ENCODE measurements at regions not wholly inside any gene's neighbourhood (a gene's known extent, or its start where the extent isn't known, plus 50 kb on each side); places are given as distances from the start of the nearest gene placed in this dataset.

- Histone ChIP-seq H3K4me1 (ENCODE audit: control insufficient read depth in 2 of 2, insufficient read depth in 1 of 2, low read depth in 1 of 2, low read length in 2 of 2) (no peaks in the 10 kb centered on the region), H3K4me2 (ENCODE audit: insufficient read depth, low read length, poor library complexity, severe bottlenecking) (no peak overlapping the region), H3K27me3 (ENCODE audit: control insufficient read depth in 3 of 3, insufficient read depth in 3 of 3, low read depth in 1 of 3, low read length in 3 of 3) (peaks cover 0 to 17% (median 0%) of the 10 kb centered on the region in 3 experiments), H3K23ac (ENCODE audit: low read depth, low read length, poor library complexity) (no peak overlapping the region), H2BK5ac (ENCODE audit: low read length) (no peak overlapping the region), H3K18ac (ENCODE audit: low read length) (no peak overlapping the region), H2BK120ac (ENCODE audit: low read depth, low read length) (no peak overlapping the region), H2BK12ac (ENCODE audit: low read length) (no peak overlapping the region), H4K8ac (ENCODE audit: low read depth, low read length) (no peak overlapping the region), H3K9me3 (replicated peaks in 1 of 2; ENCODE audit: control insufficient read depth in 2 of 2, insufficient read depth in 1 of 2, low read depth in 1 of 2, low read length in 2 of 2) (no peaks in the 10 kb centered on the region), H3K9ac (ENCODE audit: low read depth, low read length, poor library complexity) (no peak overlapping the region), H4K91ac (ENCODE audit: low read depth, low read length, poor library complexity) (no peak overlapping the region), H3K4ac (ENCODE audit: low read length) (no peak overlapping the region), H2AK5ac (ENCODE audit: low read depth, low read length) (no peak overlapping the region), H3K79me1 (ENCODE audit: low read depth, low read length) (no peaks in the 10 kb centered on the region), H2BK15ac (ENCODE audit: low read length) (no peak overlapping the region), H2AFZ (ENCODE audit: low read length) (no peak overlapping the region), H3K36me3 (replicated peaks in 1 of 2; ENCODE audit: control insufficient read depth in 2 of 2, insufficient read depth in 2 of 2, low read length in 2 of 2) (no peaks in the 10 kb centered on the region), H3K4me3 (ENCODE audit: low read length in 2 of 2) (no peak overlapping the region), H3K14ac (ENCODE audit: low read length) (no peak overlapping the region), H3K27ac (replicated peaks; ENCODE audit: low read length) (no peak overlapping the region)
- no peak for DNase-seq (ENCODE audit: low spot score)
- no CpG with 5 or more reads among the region's 1 CpG for WGBS, 2 donors (ENCODE audit: extremely low coverage in 2 of 2, insufficient read length in 2 of 2, insufficient replicate concordance in 1 of 2)
Measured at GRCh38 chr1:94306521-94306920, 69.1 kb upstream of the ARHGAP29 start.

DNA sequence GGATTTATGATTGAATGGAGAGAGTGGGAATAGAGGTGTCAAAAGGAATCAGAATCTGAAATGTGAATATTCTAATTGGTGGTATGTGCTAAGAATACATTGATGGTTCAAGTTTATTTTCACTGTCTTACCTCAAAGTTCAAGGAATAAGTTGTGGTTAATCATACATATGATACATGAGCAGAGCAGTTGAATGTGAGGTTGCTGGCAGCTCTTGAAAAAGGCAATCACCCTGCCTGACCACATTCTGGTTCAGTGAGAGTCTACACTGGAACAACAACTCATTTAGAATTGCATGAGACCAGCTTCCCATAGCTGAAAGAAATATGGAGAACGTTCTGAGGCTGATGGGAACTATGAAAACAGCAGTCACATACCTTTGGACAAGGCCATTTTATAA, 68.3 kb upstream of the ARHGAP29 start:
- H3K27me3 ChIP-seq (ENCODE audit: control insufficient read depth in 3 of 3, insufficient read depth in 3 of 3, low read depth in 1 of 3, low read length in 3 of 3): peaks cover 0 to 12% (median 0%) of the 10 kb centered on the region in 3 experiments
- no peak overlapping the region for H2BK12ac ChIP-seq (ENCODE audit: low read length)
- no peaks in the 10 kb centered on the region for H3K9me3 ChIP-seq (replicated peaks in 1 of 2; ENCODE audit: control insufficient read depth in 2 of 2, insufficient read depth in 1 of 2, low read depth in 1 of 2, low read length in 2 of 2)
- no peak overlapping the region for H3K27ac ChIP-seq (replicated peaks; ENCODE audit: low read length)
- H3K23ac ChIP-seq (ENCODE audit: low read depth, low read length, poor library complexity): no peak overlapping the region
- H3K9ac ChIP-seq (ENCODE audit: low read depth, low read length, poor library complexity): no peak overlapping the region
- no peak overlapping the region for H4K8ac ChIP-seq (ENCODE audit: low read depth, low read length)
- H2BK15ac ChIP-seq (ENCODE audit: low read length): no peak overlapping the region
- no peak for DNase-seq (ENCODE audit: low spot score)
- no CpG with 5 or more reads among the region's 1 CpG for WGBS, 2 donors (ENCODE audit: extremely low coverage in 2 of 2, insufficient read length in 2 of 2, insufficient replicate concordance in 1 of 2)
- H3K4ac ChIP-seq (ENCODE audit: low read length): no peak overlapping the region
- H2BK120ac ChIP-seq (ENCODE audit: low read depth, low read length): no peak overlapping the region
- H3K4me2 ChIP-seq (ENCODE audit: insufficient read depth, low read length, poor library complexity, severe bottlenecking): no peak overlapping the region
- H3K4me1 ChIP-seq (ENCODE audit: control insufficient read depth in 2 of 2, insufficient read depth in 1 of 2, low read depth in 1 of 2, low read length in 2 of 2): peaks cover 0 to 4% of the 10 kb centered on the region in 2 donors
- H2AFZ ChIP-seq (ENCODE audit: low read length): no peak overlapping the region
- H4K91ac ChIP-seq (ENCODE audit: low read depth, low read length, poor library complexity): no peak overlapping the region
- H3K4me3 ChIP-seq (ENCODE audit: low read length in 2 of 2): no peak overlapping the region
- no peaks in the 10 kb centered on the region for H3K79me1 ChIP-seq (ENCODE audit: low read depth, low read length)
- H3K14ac ChIP-seq (ENCODE audit: low read length): no peak overlapping the region
- no peak overlapping the region for H2BK5ac ChIP-seq (ENCODE audit: low read length)
- no peak overlapping the region for H3K18ac ChIP-seq (ENCODE audit: low read length)
- H3K36me3 ChIP-seq (replicated peaks in 1 of 2; ENCODE audit: control insufficient read depth in 2 of 2, insufficient read depth in 2 of 2, low read length in 2 of 2): no peaks in the 10 kb centered on the region
- H2AK5ac ChIP-seq (ENCODE audit: low read depth, low read length): no peak overlapping the region

- Histone ChIP-seq H3K4me3 (ENCODE audit: low read length in 2 of 2) (no peak overlapping the region), H3K23ac (ENCODE audit: low read depth, low read length, poor library complexity) (no peak overlapping the region), H2BK5ac (ENCODE audit: low read length) (no peak overlapping the region), H3K4ac (ENCODE audit: low read length) (no peak overlapping the region), H3K79me1 (ENCODE audit: low read depth, low read length) (no peaks in the 10 kb centered on the region), H4K91ac (ENCODE audit: low read depth, low read length, poor library complexity) (no peak overlapping the region), H3K18ac (ENCODE audit: low read length) (no peak overlapping the region), H2AK5ac (ENCODE audit: low read depth, low read length) (no peak overlapping the region), H3K4me2 (ENCODE audit: insufficient read depth, low read length, poor library complexity, severe bottlenecking) (no peak overlapping the region), H3K14ac (ENCODE audit: low read length) (no peak overlapping the region), H3K36me3 (replicated peaks in 1 of 2; ENCODE audit: control insufficient read depth in 2 of 2, insufficient read depth in 2 of 2, low read length in 2 of 2) (no peaks in the 10 kb centered on the region), H3K27me3 (ENCODE audit: control insufficient read depth in 3 of 3, insufficient read depth in 3 of 3, low read depth in 1 of 3, low read length in 3 of 3) (peaks cover 0 to 9% (median 0%) of the 10 kb centered on the region in 3 experiments), H2BK15ac (ENCODE audit: low read length) (no peak overlapping the region), H3K27ac (replicated peaks; ENCODE audit: low read length) (no peak overlapping the region), H4K8ac (ENCODE audit: low read depth, low read length) (no peak overlapping the region), H3K9ac (ENCODE audit: low read depth, low read length, poor library complexity) (no peak overlapping the region), H2BK12ac (ENCODE audit: low read length) (no peak overlapping the region), H2BK120ac (ENCODE audit: low read depth, low read length) (no peak overlapping the region), H3K4me1 (ENCODE audit: control insufficient read depth in 2 of 2, insufficient read depth in 1 of 2, low read depth in 1 of 2, low read length in 2 of 2) (peaks cover 0 to 8% of the 10 kb centered on the region in 2 donors), H2AFZ (ENCODE audit: low read length) (no peak overlapping the region), H3K9me3 (replicated peaks in 1 of 2; ENCODE audit: control insufficient read depth in 2 of 2, insufficient read depth in 1 of 2, low read depth in 1 of 2, low read length in 2 of 2) (no peaks in the 10 kb centered on the region)
- no peak for DNase-seq (ENCODE audit: low spot score)
- WGBS, 2 donors (ENCODE audit: extremely low coverage in 2 of 2, insufficient read length in 2 of 2, insufficient replicate concordance in 1 of 2): no CpG with 5 or more reads among the region's 1 CpG
Measured at GRCh38 chr1:94304553-94304952, 67.2 kb upstream of the ARHGAP29 start.

- Histone ChIP-seq H3K4me3 (ENCODE audit: low read length in 2 of 2) (no peak overlapping the region), H3K4ac (ENCODE audit: low read length) (no peak overlapping the region), H3K27me3 (ENCODE audit: control insufficient read depth in 3 of 3, insufficient read depth in 3 of 3, low read depth in 1 of 3, low read length in 3 of 3) (peaks cover 0 to 9% (median 0%) of the 10 kb centered on the region in 3 experiments), H3K9me3 (replicated peaks in 1 of 2; ENCODE audit: control insufficient read depth in 2 of 2, insufficient read depth in 1 of 2, low read depth in 1 of 2, low read length in 2 of 2) (no peaks in the 10 kb centered on the region), H2BK15ac (ENCODE audit: low read length) (no peak overlapping the region), H3K27ac (replicated peaks; ENCODE audit: low read length) (no peak overlapping the region), H2AK5ac (ENCODE audit: low read depth, low read length) (no peak overlapping the region), H2BK5ac (ENCODE audit: low read length) (no peak overlapping the region), H2BK120ac (ENCODE audit: low read depth, low read length) (no peak overlapping the region), H3K23ac (ENCODE audit: low read depth, low read length, poor library complexity) (no peak overlapping the region), H3K14ac (ENCODE audit: low read length) (no peak overlapping the region), H3K18ac (ENCODE audit: low read length) (no peak overlapping the region), H3K79me1 (ENCODE audit: low read depth, low read length) (no peaks in the 10 kb centered on the region), H4K8ac (ENCODE audit: low read depth, low read length) (no peak overlapping the region), H3K4me1 (ENCODE audit: control insufficient read depth in 2 of 2, insufficient read depth in 1 of 2, low read depth in 1 of 2, low read length in 2 of 2) (peaks cover 0 to 11% of the 10 kb centered on the region in 2 donors), H3K4me2 (ENCODE audit: insufficient read depth, low read length, poor library complexity, severe bottlenecking) (no peak overlapping the region), H2AFZ (ENCODE audit: low read length) (no peak overlapping the region), H3K9ac (ENCODE audit: low read depth, low read length, poor library complexity) (no peak overlapping the region), H2BK12ac (ENCODE audit: low read length) (no peak overlapping the region), H3K36me3 (replicated peaks in 1 of 2; ENCODE audit: control insufficient read depth in 2 of 2, insufficient read depth in 2 of 2, low read length in 2 of 2) (no peaks in the 10 kb centered on the region), H4K91ac (ENCODE audit: low read depth, low read length, poor library complexity) (no peak overlapping the region)
- no CpG with 5 or more reads among the region's 1 CpG for WGBS, 2 donors (ENCODE audit: extremely low coverage in 2 of 2, insufficient read length in 2 of 2, insufficient replicate concordance in 1 of 2)
- no peak for DNase-seq (ENCODE audit: low spot score)
Measured at GRCh38 chr1:94303005-94303404, 65.6 kb upstream of the ARHGAP29 start.

All from neuronal stem cell (in vitro differentiated cells).